HFFc6 (cell line): ENCODE measurements at regions not wholly inside any gene's neighbourhood (a gene's known extent, or its start where the extent isn't known, plus 50 kb on each side); places are given as distances from the start of the nearest gene placed in this dataset.

ENCODE experiments used
- DNase-seq: peaks from one replicate; pipeline ENCODE4 v3.0.0-alpha.2; 2018
- H3K27ac Mint-ChIP-seq: 2 replicates; pipeline ENCODE4 v1.8.0; 2020; ENCODE audit warnings: mild to moderate bottlenecking, mixed read lengths
- H3K27me3 Mint-ChIP-seq: 2 replicates; pipeline ENCODE4 v1.8.0; 2021; ENCODE audit warnings: mild to moderate bottlenecking, moderate library complexity, mixed read lengths; ENCODE audit not compliant: insufficient read depth
- H3K36me3 Mint-ChIP-seq: 2 replicates; pipeline ENCODE4 v1.8.0; 2021; ENCODE audit warnings: low read depth, mixed read lengths
- H3K4me1 Mint-ChIP-seq: 2 replicates; pipeline ENCODE4 v1.8.0; 2020; ENCODE audit warnings: low read depth, mixed read lengths
- H3K4me3 Mint-ChIP-seq: 2 replicates; pipeline ENCODE4 v1.8.0; 2020; ENCODE audit warnings: mild to moderate bottlenecking, moderate library complexity, mixed read lengths
- H3K9me3 Mint-ChIP-seq: 2 replicates; pipeline ENCODE4 v1.8.0; 2020; ENCODE audit warnings: mild to moderate bottlenecking, mixed read lengths
- TF ChIP-seq, protein P1 (sequence below): fragments of 200-600 bp; sonication (generic); IDR thresholded peaks from 2 replicates; pipeline ENCODE4 v1.5.0; 2021; ENCODE audit warnings: antibody characterized with exemption, mild to moderate bottlenecking

DNA sequence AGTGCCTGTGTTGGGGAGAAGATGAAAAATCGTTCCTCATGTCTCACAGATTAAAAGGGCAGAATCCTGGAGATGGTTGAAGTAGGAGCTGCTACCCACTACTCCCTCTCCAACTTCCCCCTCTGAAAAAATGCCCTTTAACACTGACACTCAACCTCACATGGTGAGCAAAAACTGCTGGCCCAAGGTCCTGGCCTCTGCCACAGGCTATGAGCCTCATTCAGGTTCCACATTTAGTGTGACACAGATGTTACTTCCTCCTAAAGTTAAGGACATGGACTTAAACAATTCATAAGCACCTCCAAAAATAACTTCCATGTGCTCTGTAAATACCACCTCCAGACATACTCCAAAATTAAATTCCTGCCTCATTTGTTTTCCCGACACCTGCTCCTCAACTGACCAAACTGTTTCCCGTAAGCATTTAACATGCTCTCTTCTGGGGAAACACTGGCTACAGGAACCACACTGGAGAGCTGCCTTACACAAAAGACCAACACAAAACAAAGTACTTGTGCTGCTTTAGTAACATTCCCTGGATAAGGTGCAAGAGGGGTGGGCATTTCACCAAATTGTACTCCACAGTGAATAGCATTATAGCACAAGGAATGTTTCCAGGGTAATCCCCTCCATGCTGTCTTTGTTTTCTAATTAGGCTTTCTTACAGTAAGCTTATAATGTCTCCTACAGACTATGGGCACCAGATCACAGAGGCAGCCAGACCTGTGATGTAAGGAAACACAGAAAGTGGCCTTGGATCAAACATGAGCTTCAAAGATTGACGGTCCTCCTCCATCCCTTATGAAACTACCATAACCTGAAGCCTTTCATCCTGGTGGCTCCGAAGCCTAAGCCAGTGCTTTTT, 57.0 kb downstream of the PHLDA1 start:
- Mint-ChIP-seq H3K4me3 (no peak overlapping the region), H3K36me3 (no peaks in the 10 kb centered on the region), H3K27me3 (no peaks in the 10 kb centered on the region), H3K4me1 (peaks cover 65% of the 10 kb centered on the region), H3K27ac (peak overlapping the region; percentile 16; the same call in 1 of the 2 replicates), H3K9me3 (no peaks in the 10 kb centered on the region)
- DNase-seq = no peak
- TF ChIP-seq, protein P1, sequence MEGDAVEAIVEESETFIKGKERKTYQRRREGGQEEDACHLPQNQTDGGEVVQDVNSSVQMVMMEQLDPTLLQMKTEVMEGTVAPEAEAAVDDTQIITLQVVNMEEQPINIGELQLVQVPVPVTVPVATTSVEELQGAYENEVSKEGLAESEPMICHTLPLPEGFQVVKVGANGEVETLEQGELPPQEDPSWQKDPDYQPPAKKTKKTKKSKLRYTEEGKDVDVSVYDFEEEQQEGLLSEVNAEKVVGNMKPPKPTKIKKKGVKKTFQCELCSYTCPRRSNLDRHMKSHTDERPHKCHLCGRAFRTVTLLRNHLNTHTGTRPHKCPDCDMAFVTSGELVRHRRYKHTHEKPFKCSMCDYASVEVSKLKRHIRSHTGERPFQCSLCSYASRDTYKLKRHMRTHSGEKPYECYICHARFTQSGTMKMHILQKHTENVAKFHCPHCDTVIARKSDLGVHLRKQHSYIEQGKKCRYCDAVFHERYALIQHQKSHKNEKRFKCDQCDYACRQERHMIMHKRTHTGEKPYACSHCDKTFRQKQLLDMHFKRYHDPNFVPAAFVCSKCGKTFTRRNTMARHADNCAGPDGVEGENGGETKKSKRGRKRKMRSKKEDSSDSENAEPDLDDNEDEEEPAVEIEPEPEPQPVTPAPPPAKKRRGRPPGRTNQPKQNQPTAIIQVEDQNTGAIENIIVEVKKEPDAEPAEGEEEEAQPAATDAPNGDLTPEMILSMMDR = no peak

DNA sequence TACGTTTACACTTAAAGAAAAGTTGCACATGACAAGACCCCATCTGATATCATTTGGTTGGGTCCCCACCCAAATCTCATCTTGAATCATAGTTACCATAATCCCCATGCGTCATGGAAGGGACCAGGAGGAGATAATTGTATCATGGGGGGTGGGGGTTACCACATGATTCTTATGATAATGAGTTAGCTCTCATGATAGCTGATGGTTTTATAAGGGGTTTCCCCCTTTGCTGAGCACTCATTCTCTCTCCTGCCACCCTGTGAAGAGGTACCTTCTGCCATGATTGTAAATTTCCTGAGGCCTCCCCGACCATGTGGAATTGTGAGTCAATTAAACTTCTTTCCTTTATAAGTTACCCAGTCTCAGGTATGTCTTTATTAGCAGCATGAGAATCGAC, 60.3 kb downstream of the PHLDA1 start:
- no peaks in the 10 kb centered on the region for H3K27me3 Mint-ChIP-seq
- peaks cover 34% of the 10 kb centered on the region for H3K4me1 Mint-ChIP-seq
- TF ChIP-seq, protein P1 = no peak
- H3K27ac Mint-ChIP-seq = no peak overlapping the region
- no peaks in the 10 kb centered on the region for H3K36me3 Mint-ChIP-seq
- no peak overlapping the region for H3K4me3 Mint-ChIP-seq
- DNase-seq = no peak
- H3K9me3 Mint-ChIP-seq = no peaks in the 10 kb centered on the region

DNA sequence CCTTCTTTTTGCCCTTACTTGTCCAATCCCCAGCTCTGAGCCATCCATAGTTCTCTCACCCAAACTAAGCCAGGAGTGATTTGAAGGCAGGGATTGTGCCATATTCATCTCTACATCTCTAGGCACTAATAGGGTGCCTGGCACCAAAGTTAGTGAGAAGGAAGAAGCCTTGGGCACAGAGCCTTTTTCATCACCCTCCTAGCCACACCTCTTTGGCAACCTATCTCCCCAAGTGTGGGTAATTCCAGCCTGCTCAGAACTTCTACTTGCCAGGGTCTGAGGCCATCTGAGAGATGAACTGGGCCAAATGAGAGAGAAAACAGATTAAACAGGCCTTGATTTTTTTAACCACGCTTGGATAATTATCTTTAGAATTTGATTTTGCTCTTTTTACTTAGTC, 61.3 kb downstream of the PHLDA1 start:
- TF ChIP-seq, protein P1 = no peak
- no peak overlapping the region for H3K27ac Mint-ChIP-seq
- no peaks in the 10 kb centered on the region for H3K36me3 Mint-ChIP-seq
- no peaks in the 10 kb centered on the region for H3K9me3 Mint-ChIP-seq
- H3K4me1 Mint-ChIP-seq = peaks cover 27% of the 10 kb centered on the region
- H3K4me3 Mint-ChIP-seq = no peak overlapping the region
- no peak for DNase-seq
- H3K27me3 Mint-ChIP-seq = no peaks in the 10 kb centered on the region

DNA sequence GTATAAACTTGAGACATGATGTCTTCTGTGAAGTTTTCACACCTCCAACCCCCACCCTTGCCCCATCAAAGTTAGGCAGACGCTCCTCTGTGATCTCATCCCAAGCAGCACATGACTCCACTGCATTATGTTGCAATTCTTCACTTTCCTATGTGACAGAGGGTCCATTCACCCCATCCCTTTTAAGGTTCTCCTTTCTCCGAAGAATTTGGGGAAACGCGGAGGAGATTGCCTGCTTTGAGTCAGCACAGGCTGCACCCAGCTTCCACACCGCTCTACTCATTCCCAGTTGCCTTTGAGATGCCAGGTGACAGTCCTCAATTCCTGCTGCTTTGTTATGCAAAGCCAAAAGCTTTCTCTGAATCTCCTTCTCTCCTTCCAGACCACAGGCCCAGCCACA, 61.8 kb downstream of the PHLDA1 start:
- no peaks in the 10 kb centered on the region for H3K27me3 Mint-ChIP-seq
- H3K36me3 Mint-ChIP-seq = no peaks in the 10 kb centered on the region
- no peak overlapping the region for H3K4me3 Mint-ChIP-seq
- H3K9me3 Mint-ChIP-seq = no peaks in the 10 kb centered on the region
- TF ChIP-seq, protein P1 = no peak
- no peak for DNase-seq
- peaks cover 27% of the 10 kb centered on the region for H3K4me1 Mint-ChIP-seq
- H3K27ac Mint-ChIP-seq = no peak overlapping the region

DNA sequence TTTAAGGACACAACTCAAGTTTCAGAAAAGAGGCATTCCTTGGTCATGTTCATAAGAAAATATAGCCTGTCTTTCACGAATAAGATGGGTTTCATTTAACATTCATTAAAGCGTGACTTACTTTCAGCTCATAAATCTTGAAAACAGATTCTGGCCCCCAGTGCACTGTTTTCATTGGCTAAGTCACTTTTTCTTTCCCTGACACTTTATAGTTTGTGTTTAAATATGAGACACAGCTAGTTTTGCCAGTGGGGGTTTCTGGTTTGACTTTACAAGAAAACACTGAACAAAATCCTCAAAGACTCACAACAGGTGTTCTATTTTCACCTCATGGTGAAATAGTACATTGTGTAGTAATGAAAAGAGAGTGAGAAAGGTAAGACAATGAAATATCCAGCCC, 65.9 kb downstream of the PHLDA1 start:
- H3K36me3 Mint-ChIP-seq = no peaks in the 10 kb centered on the region
- no peaks in the 10 kb centered on the region for H3K9me3 Mint-ChIP-seq
- peaks cover 21% of the 10 kb centered on the region for H3K4me1 Mint-ChIP-seq
- no peak overlapping the region for H3K27ac Mint-ChIP-seq
- no peak overlapping the region for H3K4me3 Mint-ChIP-seq
- H3K27me3 Mint-ChIP-seq = no peaks in the 10 kb centered on the region
- no peak for DNase-seq
- TF ChIP-seq, protein P1 = no peak
